Activated CD4-positive, CD25-positive, alpha-beta regulatory T cell treated with anti-CD3 and anti-CD28 coated beads, Interleukin-2, amount 50 U/mL, for 24 hours (primary cell): ENCODE measurements at regions not wholly inside any gene's neighbourhood (a gene's known extent, or its start where the extent isn't known, plus 50 kb on each side); places are given as distances from the start of the nearest gene placed in this dataset.

Source experiments
- ATAC-seq, 2 donors: fragments of 150-1000 bp; cut with Tn5 transposase; one replicate each; pipeline ENCODE4 v1.10.0; 2021; ENCODE audit warnings: mild to moderate bottlenecking in 1 of 2, moderate library complexity in 1 of 2

- no peak for ATAC-seq
Observed at GRCh38 chr4:128525992-128526630, 238.5 kb upstream of the PGRMC2 start.

DNA sequence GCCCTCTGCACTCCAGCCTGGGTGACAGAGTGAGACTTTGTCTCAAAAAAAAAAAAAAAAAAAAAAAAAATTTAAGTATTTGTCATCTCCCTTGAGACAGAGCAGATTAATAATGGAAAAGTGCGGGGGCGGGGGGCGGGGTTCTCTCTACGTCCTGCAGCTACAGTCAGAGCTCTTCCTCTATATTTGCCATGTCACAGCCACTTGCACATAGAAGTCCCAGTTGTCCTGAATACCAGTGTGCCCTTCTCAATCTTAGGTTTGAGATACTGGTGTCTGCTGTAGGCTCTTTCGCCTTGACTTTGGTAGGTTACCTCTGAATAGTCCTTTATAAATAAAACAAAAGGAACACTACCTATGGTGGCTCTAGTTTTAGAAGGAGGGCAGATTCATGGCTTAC is 237.8 kb upstream of the PGRMC2 start:
- ATAC-seq, result peak in 1 of 2 donors; percentile 32

DNA sequence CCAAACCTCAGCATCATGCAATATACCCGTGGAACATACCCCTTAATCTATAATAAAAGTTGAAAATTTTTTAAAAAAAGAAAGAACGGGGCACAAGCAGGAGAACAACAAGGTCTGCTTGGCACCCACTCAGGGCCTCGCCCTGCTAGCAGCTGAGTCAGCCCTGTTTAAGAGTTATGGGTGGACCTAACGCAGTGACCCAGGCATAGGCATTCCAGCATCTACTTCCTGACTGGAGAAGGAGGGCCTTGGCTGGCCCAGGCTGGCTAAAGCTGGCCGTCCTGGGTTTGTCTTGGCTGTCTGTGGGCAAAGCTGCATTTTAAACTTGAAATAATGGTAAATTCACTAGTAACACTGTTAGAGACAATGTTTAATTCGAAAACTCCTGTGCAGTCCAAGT is 236.7 kb upstream of the PGRMC2 start:
- no peak for ATAC-seq

DNA sequence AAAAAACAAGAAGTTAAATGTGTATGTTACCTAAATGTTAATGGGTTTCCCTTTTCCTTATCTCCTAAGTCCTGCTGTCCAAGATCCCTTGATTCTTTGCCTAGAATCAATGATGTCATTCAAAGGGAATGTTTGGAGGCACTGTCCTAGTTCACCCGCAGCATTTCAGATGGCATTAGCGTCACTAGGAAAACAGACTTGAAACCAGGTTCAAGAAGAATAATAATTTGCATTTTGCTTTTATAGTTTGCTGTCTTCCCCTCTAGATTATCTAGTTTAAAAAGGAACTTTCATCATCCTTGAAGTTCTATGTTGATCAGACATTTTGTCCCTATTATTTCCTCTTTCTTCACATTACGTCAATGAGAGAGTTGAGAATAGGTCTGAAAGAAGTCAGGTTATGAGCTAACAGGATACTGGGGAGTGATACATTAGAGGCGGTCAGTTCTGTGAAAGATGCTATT is 234.1 kb upstream of the PGRMC2 start:
- no peak for ATAC-seq

DNA sequence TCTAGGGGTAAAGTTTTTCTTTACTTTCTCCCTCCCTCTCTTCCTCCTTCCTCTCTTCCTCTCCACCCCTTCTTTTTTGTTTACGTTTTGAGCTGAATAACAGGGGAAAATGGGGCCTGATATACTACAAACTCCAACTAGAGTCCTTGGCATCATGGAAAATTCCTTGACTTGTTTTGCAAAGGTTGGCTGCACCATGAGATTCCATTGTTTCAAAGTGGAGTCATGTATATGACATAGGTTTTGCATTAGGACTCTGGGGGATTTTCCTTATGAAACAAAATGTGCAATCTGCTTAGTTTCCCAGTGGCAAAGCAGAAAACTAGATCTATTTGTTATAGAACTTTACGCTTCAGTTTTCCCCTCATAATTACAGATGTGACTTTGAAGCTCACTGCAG is 233.5 kb upstream of the PGRMC2 start:
- ATAC-seq, result no peak

- ATAC-seq, result no peak
Observed at GRCh38 chr4:128519163-128519830, 231.7 kb upstream of the PGRMC2 start.

DNA sequence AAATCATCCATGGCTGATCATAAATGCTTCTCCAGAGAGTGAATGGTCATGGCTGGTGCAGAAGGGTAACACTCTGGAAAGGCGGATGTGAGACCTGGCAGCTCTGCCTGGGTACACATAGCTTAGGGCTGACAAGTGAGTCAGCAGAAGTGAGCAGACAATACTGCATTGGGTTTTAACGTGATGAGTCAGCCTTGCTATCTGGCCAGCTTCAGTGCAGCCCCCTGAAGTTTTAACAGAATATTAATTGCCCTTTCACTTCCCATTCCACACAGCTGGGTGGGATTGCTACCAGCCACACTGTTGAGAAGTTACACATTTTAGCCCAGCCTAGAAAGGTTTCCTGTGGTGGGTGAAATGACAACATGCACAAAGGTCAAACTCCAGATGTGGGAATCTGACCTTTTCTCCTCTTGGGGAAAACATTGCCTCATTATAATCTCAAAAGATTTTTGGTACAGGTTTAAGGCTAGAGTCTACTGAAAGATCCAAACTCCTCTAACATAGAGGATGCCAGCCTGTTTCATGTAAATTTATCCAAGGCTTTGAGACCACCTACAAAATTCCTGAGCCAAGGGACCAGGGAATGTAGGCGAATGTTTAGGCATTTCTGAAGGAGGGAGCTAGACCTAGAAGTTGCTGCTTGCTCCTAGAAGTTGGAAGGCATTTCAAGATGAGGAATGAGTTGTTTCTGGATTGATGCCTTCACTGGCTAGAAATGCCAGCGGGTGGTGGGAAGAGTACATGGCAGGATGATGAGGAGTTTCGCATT is 230.3 kb upstream of the PGRMC2 start:
- ATAC-seq, result peak; percentile 71 to 80

- no peak for ATAC-seq
Observed at GRCh38 chr4:128517096-128517738, 229.6 kb upstream of the PGRMC2 start.

DNA sequence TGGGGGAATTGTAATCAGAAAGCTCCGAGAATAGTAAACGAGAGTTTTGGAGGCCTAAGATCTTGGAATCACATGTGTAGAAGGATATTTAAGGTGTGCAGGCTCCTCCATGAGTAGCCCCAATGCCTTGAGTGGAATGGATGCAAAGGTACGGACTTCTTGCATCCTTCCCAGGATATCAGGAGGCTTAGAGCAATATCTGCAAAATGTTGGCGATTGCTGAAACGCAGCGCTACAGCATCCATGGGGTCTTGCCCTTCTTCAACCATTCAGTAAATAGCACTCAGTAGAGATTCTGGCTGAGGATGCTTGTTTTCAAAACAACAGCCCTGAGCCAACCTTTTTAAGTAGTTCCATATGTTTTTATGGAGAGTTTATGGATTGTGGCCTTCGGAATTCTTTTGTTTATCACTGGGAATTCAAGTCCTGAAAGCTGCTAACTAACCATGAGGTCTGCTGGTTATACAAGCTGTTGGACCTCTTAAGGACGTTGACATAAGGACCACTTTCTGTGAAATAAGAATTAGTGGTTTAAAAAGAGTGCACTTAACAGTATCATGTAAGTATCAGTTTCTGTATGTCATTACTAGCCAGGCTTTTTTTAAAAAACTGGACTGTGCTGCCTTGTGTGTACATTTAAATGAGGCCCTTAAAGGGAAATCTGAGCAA is 228.8 kb upstream of the PGRMC2 start:
- no peak for ATAC-seq

GRCh38 chr4:128513664-128514484 is 226.3 kb upstream of the PGRMC2 start:
- ATAC-seq, result peak in 1 of 2 donors; percentile 43

DNA sequence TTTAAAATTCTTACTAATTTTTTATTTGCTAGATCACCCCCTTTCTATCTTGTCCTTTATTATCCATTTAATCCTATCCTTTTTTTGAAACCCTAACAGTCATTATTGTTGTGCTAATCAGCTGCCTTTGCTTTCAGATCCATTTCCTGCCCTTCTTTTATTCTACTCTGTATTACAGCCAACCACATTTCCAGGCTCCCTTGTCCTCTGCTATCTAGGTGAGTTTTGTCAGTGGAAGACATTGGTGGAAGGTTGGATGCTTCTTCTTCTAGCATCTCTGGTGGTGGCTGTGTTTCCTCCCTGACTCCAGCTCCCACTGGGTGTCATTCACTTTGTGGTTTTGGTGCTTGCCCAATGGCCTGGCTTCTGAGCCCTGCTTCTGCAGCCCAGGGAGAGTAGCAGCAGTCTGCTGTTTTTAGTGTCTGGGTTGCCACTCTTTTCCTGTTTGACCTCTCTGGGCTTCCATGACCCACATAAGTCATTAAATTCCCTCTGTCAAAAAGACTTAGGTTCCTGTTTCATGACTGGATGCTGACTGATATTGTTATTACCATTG is 225.2 kb upstream of the PGRMC2 start:
- ATAC-seq, result no peak

DNA sequence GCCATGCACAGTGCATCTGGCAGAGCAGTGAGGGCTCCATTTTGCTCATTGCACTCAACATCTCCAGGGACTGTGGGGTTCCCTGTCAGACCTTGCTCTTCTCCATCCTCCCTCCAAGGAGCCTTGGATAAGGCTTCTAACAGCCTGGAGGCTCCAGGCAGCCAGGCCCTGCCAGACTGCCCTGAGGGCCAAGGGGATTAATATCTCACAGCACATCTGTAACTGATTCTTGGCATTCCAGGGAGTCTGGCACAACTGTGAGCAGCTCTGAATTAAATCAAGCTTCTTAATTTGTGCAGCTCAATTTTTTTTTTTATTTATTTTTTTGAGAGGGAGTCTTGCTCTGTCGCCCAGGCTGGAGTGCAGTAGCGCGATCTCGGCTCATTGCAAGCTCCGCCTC is 224.5 kb upstream of the PGRMC2 start:
- no peak for ATAC-seq

GRCh38 chr4:128510850-128511249 is 223.2 kb upstream of the PGRMC2 start:
- no peak for ATAC-seq

- no peak for ATAC-seq
Observed at GRCh38 chr4:128502818-128503527, 215.4 kb upstream of the PGRMC2 start.

GRCh38 chr4:128501239-128501638 is 213.6 kb upstream of the PGRMC2 start:
- no peak for ATAC-seq

GRCh38 chr4:128488055-128488705 is 200.6 kb upstream of the PGRMC2 start:
- no peak for ATAC-seq

GRCh38 chr4:128484896-128485295 is 197.3 kb upstream of the PGRMC2 start:
- no peak for ATAC-seq

GRCh38 chr4:128483816-128484215 is 196.2 kb upstream of the PGRMC2 start:
- ATAC-seq, result no peak

GRCh38 chr4:128483041-128483440 is 195.4 kb upstream of the PGRMC2 start:
- no peak for ATAC-seq
